ENCODE measurements at regions not wholly inside any gene's neighbourhood (a gene's known extent, or its start where the extent isn't known, plus 50 kb on each side); places are given as distances from the start of the nearest gene placed in this dataset.

DNA sequence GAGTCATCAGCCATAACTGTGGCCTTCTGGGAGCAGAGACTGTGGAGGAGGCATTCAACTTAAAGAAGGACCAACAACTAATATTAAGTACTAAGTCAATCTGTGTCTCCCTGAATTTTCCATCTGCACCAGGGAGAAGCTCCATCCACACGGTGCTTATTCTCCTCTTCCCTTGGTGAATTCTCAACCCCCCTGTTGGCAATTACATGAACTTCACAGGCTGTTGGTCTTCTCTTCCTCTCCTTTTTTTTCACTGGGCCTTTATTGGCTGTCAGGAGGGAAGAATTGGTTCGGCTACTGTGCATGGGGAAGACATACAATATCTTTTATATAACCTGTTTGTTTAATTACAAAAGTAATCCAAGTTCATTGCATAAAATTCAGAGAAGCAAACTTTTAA lies 152.8 kb upstream of the IRX6 start:
- TF ChIP-seq CTCF (conservative IDR thresholded peaks at IDR 0.05) (no peak), ZFX (IDR thresholded peaks at IDR 0.05) (no peak)
